Stimulated activated CD8-positive, alpha-beta memory T cell treated with anti-CD3 and anti-CD28 coated beads, Interleukin-2, amount 100 ng/mL, for 1 hour (primary cell): ENCODE measurements at regions not wholly inside any gene's neighbourhood (a gene's known extent, or its start where the extent isn't known, plus 50 kb on each side); places are given as distances from the start of the nearest gene placed in this dataset.

Experiments used
- DNase-seq, 2 donors: peaks; one replicate each; pipeline ENCODE4 v3.0.0-alpha.2; 2020; ENCODE audit warnings: low read depth in 2 of 2

- DNase-seq, result no peak
These were observed 211.9 kb downstream of the HRH4 start for GRCh38 chr18:24672165-24672941.

- no peak for DNase-seq
These were observed 213.8 kb downstream of the HRH4 start for GRCh38 chr18:24674200-24674599.

- DNase-seq, result no peak
These were observed 214.2 kb downstream of the HRH4 start for GRCh38 chr18:24674605-24675004.

GRCh38 chr18:24677011-24677410, 216.6 kb downstream of the HRH4 start:
- no peak for DNase-seq

GRCh38 chr18:24678107-24678506, 217.7 kb downstream of the HRH4 start:
- DNase-seq, result no peak

- no peak for DNase-seq
These were observed 218.2 kb downstream of the HRH4 start for GRCh38 chr18:24678626-24679025.

- DNase-seq, result no peak
These were observed 218.6 kb downstream of the HRH4 start for GRCh38 chr18:24679062-24679461.

GRCh38 chr18:24683925-24684324, 223.5 kb downstream of the HRH4 start:
- no peak for DNase-seq

GRCh38 chr18:24685254-24685959, 225.0 kb downstream of the HRH4 start:
- DNase-seq, result no peak

GRCh38 chr18:24695168-24695567, 234.7 kb downstream of the HRH4 start:
- no peak for DNase-seq

GRCh38 chr18:24702001-24702515, 241.6 kb downstream of the HRH4 start:
- DNase-seq, result no peak

GRCh38 chr18:24703316-24703715, 242.9 kb downstream of the HRH4 start:
- DNase-seq, result no peak

- DNase-seq, result no peak
These were observed 244.7 kb downstream of the HRH4 start for GRCh38 chr18:24704946-24705630.

- DNase-seq, result no peak
These were observed 250.0 kb downstream of the HRH4 start for GRCh38 chr18:24710474-24710873.

- no peak for DNase-seq
These were observed 259.4 kb downstream of the HRH4 start for GRCh38 chr18:24719791-24720190.

GRCh38 chr18:24721388-24721787, 261.0 kb downstream of the HRH4 start:
- DNase-seq, result no peak

GRCh38 chr18:24725644-24726415, 265.4 kb downstream of the HRH4 start:
- no peak for DNase-seq

GRCh38 chr18:24726727-24727492, 266.5 kb downstream of the HRH4 start:
- DNase-seq, result peak; percentile 8 to 23

GRCh38 chr18:24727685-24728084, 267.2 kb downstream of the HRH4 start:
- no peak for DNase-seq

- DNase-seq, result no peak
These were observed 270.7 kb downstream of the HRH4 start for GRCh38 chr18:24731158-24731557.

GRCh38 chr18:24731981-24732380, 271.5 kb downstream of the HRH4 start:
- DNase-seq, result no peak
